OCI-LY1 (cell line): ENCODE measurements at regions not wholly inside any gene's neighbourhood (a gene's known extent, or its start where the extent isn't known, plus 50 kb on each side); places are given as distances from the start of the nearest gene placed in this dataset.

Experiments
- H2AFZ ChIP-seq: fragments of 200-600 bp; sonication (generic), shearing (Covaris generic); 2 replicates; pipeline ENCODE4 v1.6.0; 2014; ENCODE audit warnings: antibody characterized with exemption, mild to moderate bottlenecking, low read length
- H3F3A ChIP-seq: fragments of 200-600 bp; sonication (generic), shearing (Covaris generic); 2 replicates; pipeline ENCODE4 v1.6.0; 2014; ENCODE audit warnings: mild to moderate bottlenecking, antibody characterized with exemption, low read length, moderate library complexity; ENCODE audit not compliant: insufficient read depth
- H3K27ac ChIP-seq: fragments of 200-600 bp; sonication (generic); 2 replicates; pipeline ENCODE4 v1.5.1; 2014; ENCODE audit warnings: low read length, mixed run types, mild to moderate bottlenecking, low read depth; ENCODE audit not compliant: poor library complexity, severe bottlenecking
- H3K27me3 ChIP-seq: fragments of 200-600 bp; sonication (generic); 2 replicates; pipeline ENCODE4 v1.6.0; 2014; ENCODE audit warnings: antibody characterized with exemption, mild to moderate bottlenecking, low read length, moderate library complexity; ENCODE audit not compliant: insufficient read depth
- H3K36me3 ChIP-seq: fragments of 200-600 bp; sonication (generic); 2 replicates; pipeline ENCODE4 v1.6.1; 2014; ENCODE audit warnings: mild to moderate bottlenecking, antibody characterized with exemption, low read length, moderate library complexity, mixed read lengths; ENCODE audit not compliant: insufficient read depth
- H3K4me1 ChIP-seq: fragments of 200-600 bp; sonication (generic); 2 replicates; pipeline ENCODE4 v1.5.1; 2014; ENCODE audit warnings: mild to moderate bottlenecking, low read length, moderate library complexity; ENCODE audit not compliant: insufficient read depth, severe bottlenecking
- H3K4me2 ChIP-seq: fragments of 200-600 bp; sonication (generic), shearing (Covaris generic); 2 replicates; pipeline ENCODE4 v1.6.1; 2014; ENCODE audit warnings: low read length
- H3K4me3 ChIP-seq: fragments of 200-600 bp; sonication (generic); 2 replicates; pipeline ENCODE4 v1.5.1; 2014; ENCODE audit warnings: low read length, low read depth, mild to moderate bottlenecking, mixed read lengths; ENCODE audit not compliant: poor library complexity, severe bottlenecking
- H3K79me2 ChIP-seq: fragments of 200-600 bp; shearing (Covaris generic); 2 replicates; pipeline ENCODE4 v1.6.1; 2016; ENCODE audit warnings: mixed run types, low read length, mixed read lengths; ENCODE audit not compliant: insufficient read depth
- H3K9ac ChIP-seq: fragments of 200-600 bp; sonication (generic), shearing (Covaris generic); 2 replicates; pipeline ENCODE4 v1.6.1; 2014; ENCODE audit warnings: mild to moderate bottlenecking, low read length, mixed read lengths
- H3K9me2 ChIP-seq: fragments of 200-600 bp; sonication (generic), shearing (Covaris generic); 2 replicates; pipeline ENCODE4 v1.6.1; 2014; ENCODE audit warnings: low read depth, mild to moderate bottlenecking, low read length, mixed read lengths
- H3K9me3 ChIP-seq: fragments of 200-600 bp; shearing (Covaris generic); 2 replicates; pipeline ENCODE4 v1.6.1; 2014; ENCODE audit warnings: low read length, mixed read lengths
- H4K20me1 ChIP-seq: fragments of 200-600 bp; sonication (generic), shearing (Covaris generic); 2 replicates; pipeline ENCODE4 v1.6.0; 2016; ENCODE audit warnings: mild to moderate bottlenecking, low read length; ENCODE audit not compliant: insufficient read depth
- CTCF ChIP-seq: fragments of 200-600 bp; sonication (generic), shearing (Covaris generic); IDR thresholded peaks from 2 replicates; pipeline ENCODE4 v1.5.1; 2017; ENCODE audit warnings: mild to moderate bottlenecking, antibody characterized with exemption, low read length, moderate library complexity, mixed read lengths
- EZH2 ChIP-seq: fragments of 200-600 bp; sonication (generic), shearing (Covaris generic); IDR thresholded peaks from 2 replicates; pipeline ENCODE4 v1.8.0; 2017; ENCODE audit warnings: borderline replicate concordance, mixed run types, mild to moderate bottlenecking, antibody characterized with exemption, low read length, moderate library complexity, mixed read lengths

GRCh38 chr16:58948244-58948643, 214.1 kb upstream of the GOT2 start:
- Histone ChIP-seq H3K4me2 (no peak overlapping the region), H3K27me3 (no peaks in the 10 kb centered on the region), H3K9me3 (no peaks in the 10 kb centered on the region), H3K9ac (no peak overlapping the region), H3K36me3 (no peaks in the 10 kb centered on the region), H3K9me2 (no peaks in the 10 kb centered on the region), H3F3A (no peaks in the 10 kb centered on the region), H3K27ac (no peak overlapping the region), H3K4me1 (no peaks in the 10 kb centered on the region), H3K4me3 (no peak overlapping the region), H4K20me1 (no peaks in the 10 kb centered on the region), H3K79me2 (no peaks in the 10 kb centered on the region), H2AFZ (no peak overlapping the region)
- no peak for TF ChIP-seq EZH2
- no peak for TF ChIP-seq CTCF

- TF ChIP-seq CTCF (no peak), EZH2 (no peak)
- no peak overlapping the region for H3K4me3 ChIP-seq
- no peak overlapping the region for H3K9ac ChIP-seq
- no peak overlapping the region for H2AFZ ChIP-seq
- no peaks in the 10 kb centered on the region for H3K36me3 ChIP-seq
- H3K9me3 ChIP-seq: no peaks in the 10 kb centered on the region
- H3K4me2 ChIP-seq: no peak overlapping the region
- H3K4me1 ChIP-seq: no peaks in the 10 kb centered on the region
- no peaks in the 10 kb centered on the region for H3F3A ChIP-seq
- H3K9me2 ChIP-seq: no peaks in the 10 kb centered on the region
- H3K27ac ChIP-seq: no peak overlapping the region
- no peaks in the 10 kb centered on the region for H3K79me2 ChIP-seq
- H3K27me3 ChIP-seq: no peaks in the 10 kb centered on the region
- no peaks in the 10 kb centered on the region for H4K20me1 ChIP-seq
Observed at GRCh38 chr16:58940609-58941008, 206.5 kb upstream of the GOT2 start.

GRCh38 chr16:58938811-58939210, 204.7 kb upstream of the GOT2 start:
- Histone ChIP-seq H3K9me3 (no peaks in the 10 kb centered on the region), H3K4me1 (no peaks in the 10 kb centered on the region), H3K27ac (no peak overlapping the region), H3K4me2 (no peak overlapping the region), H3K4me3 (no peak overlapping the region), H2AFZ (no peak overlapping the region), H3K36me3 (no peaks in the 10 kb centered on the region), H3K79me2 (no peaks in the 10 kb centered on the region), H3F3A (no peaks in the 10 kb centered on the region), H3K9me2 (no peaks in the 10 kb centered on the region), H4K20me1 (no peaks in the 10 kb centered on the region), H3K9ac (no peak overlapping the region), H3K27me3 (no peaks in the 10 kb centered on the region)
- TF ChIP-seq EZH2 (no peak), CTCF (no peak)
